Stimulated activated CD4-positive, alpha-beta T cell treated with anti-CD3 and anti-CD28 coated beads, Interleukin-15, amount 100 ng/mL, for 1 hour (primary cell): ENCODE measurements at regions not wholly inside any gene's neighbourhood (a gene's known extent, or its start where the extent isn't known, plus 50 kb on each side); places are given as distances from the start of the nearest gene placed in this dataset.
"Not testable (repeated sequence)": the region's sequence is repeated elsewhere in the genome, so short reads cannot be mapped to it uniquely, and the experiment has no call there.

Experiments used
- DNase-seq, 2 donors: peaks; one replicate each; pipeline ENCODE4 v3.0.0-alpha.2; 2020; ENCODE audit warnings: low read depth in 1 of 2, low spot score in 1 of 2

- DNase-seq, result no peak
Observed at GRCh38 chr14:34180434-34180833, 229.6 kb upstream of the EGLN3 start.

- DNase-seq, result no peak
Observed at GRCh38 chr14:34179727-34180126, 228.9 kb upstream of the EGLN3 start.

GRCh38 chr14:34177466-34177865 is 226.6 kb upstream of the EGLN3 start:
- DNase-seq, result no peak

DNA sequence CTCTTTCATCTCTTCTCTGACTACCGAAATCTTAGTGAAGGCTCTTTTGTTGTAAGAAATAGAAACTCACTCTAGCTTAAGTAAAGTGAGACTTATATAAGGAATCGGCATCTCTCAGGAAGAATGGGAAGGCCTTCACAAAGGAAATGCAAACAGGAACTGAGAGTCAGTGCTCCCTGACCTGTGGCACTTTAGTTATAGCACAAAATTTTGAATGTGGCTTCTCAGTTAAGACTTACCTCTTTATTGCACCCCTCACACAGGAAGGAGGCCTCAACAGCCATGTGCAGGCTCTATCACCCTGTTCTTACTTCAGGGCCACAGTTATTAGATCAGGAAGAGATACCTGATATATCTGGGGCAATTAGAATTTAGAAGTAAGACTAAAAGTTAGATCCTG is 224.7 kb upstream of the EGLN3 start:
- DNase-seq, result no peak

- DNase-seq, result no peak
Observed at GRCh38 chr14:34174973-34175372, 224.1 kb upstream of the EGLN3 start.

DNA sequence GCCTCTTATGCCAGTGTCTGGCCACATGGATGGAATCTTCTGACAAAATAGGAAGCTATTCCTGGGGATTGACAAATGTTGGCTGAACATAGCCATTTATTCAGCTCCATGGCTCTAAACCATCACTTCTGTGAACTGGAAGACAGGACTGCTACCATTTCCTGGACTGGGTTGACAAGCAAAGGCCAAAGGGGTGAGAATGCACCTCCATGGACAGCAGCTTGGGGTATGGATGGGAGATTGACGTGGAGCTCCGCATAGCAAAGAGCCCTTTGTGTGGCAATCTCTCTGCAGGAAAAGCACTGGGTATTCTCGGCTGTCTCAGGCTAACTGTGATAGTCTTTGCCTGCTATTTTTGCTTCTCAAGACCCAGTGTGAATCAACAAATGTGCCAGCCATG is 223.0 kb upstream of the EGLN3 start:
- no peak for DNase-seq

DNA sequence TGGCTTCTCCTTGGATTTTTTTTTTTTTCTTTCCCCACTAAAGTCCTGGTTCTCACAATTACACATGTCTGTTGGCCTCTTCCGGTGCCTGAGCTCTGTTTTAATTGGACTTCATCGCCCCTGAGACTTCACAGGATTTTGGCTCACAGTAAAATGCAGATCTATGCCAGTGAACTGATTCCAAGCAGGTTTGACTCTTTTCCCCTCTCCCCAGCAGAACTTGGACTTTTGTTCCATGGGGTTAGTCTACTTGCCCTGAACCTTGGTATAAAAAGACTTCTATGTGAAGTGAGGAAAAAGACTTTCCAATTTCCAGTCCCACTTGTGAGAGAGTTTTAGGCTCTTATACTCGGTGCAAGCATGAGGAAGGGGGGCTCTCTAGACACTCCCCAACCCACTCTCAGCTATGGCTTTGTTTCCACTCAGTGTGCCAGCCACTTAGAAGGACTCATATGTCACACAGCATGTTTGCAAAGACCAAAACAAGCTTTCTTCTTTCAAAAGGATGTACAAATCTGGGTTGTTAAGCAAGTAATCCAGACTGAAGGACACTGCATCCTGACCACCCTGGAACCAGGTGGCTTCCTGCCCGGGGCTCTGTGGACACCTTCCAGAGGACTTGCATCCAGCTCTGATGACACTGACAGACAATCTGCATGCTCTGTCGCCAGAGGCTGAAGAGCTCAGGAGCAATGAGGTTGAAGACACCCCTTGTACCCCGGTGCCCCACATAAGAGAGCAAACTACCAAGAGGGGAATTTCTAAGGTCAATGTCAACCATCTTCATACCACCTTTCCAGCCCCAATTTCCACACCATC is 221.9 kb upstream of the EGLN3 start:
- no peak for DNase-seq

- DNase-seq, result no peak
Observed at GRCh38 chr14:34172173-34172451, 221.2 kb upstream of the EGLN3 start.

- DNase-seq, result no peak
Observed at GRCh38 chr14:34171431-34172172, 220.7 kb upstream of the EGLN3 start.

DNA sequence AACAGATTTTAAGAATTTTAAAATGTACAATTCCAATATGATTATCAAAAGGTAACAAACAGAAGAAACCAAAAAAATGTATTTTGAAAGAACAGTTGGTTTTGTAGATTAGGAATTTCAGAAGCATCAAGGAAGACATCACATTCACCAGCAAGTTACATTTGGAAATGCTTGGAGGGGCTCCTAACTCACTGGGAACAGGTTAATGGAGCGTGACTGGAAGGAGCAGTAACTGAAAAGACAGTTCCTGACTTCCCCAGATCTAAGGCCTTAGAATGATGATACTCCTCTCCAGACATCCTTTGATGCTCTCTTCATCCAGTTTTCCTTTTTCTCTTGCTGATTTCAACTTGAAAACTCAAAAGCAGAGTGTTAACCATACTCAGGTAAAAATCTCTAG is 220.0 kb upstream of the EGLN3 start:
- DNase-seq, result no peak

DNA sequence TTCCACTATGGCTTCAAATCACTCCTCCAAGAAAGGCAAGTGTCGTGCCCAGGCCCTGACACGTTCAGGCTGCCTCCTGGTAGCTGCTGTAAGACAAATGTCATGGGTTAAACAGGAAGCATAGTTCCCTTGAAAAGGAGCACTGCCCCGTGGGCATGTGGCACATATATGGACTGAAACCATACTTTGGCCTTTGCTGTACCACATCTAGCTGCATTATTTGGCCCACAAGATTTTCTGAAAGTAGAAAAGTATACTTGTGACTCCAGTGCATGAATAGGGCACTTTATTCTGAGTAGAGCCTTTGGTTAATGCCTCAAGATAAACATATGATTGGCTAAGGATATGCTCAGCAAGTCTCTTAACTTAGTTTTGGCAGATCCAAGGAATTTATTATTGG is 218.7 kb upstream of the EGLN3 start:
- DNase-seq, result no peak

GRCh38 chr14:34168656-34169055 is 217.8 kb upstream of the EGLN3 start:
- DNase-seq, result no peak

DNA sequence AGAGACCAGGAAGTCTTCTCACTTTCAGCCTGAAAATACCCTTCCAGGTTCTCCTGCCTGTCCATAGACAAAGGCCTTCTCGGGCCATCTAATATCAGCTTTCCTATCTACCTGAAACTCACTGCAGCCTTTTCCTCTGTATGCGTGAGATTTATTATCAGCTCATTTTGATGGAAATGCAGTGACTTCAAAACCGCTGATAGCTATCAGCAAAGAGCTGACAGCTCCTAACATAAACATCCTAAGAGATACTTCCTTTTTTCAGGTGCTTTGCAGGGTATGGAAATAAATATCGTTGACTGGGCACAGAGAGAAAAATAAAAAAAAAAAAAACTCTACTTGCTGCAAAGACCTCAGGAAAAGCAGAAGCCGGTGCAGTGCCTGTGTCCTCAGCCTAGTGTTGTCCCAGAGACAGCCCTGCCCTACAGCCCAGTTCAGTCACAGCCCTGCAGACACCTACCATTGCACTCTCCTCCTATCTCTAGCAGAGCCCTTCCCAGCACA is 215.0 kb upstream of the EGLN3 start:
- no peak for DNase-seq

GRCh38 chr14:34164162-34164864 is 213.4 kb upstream of the EGLN3 start:
- DNase-seq, result no peak

DNA sequence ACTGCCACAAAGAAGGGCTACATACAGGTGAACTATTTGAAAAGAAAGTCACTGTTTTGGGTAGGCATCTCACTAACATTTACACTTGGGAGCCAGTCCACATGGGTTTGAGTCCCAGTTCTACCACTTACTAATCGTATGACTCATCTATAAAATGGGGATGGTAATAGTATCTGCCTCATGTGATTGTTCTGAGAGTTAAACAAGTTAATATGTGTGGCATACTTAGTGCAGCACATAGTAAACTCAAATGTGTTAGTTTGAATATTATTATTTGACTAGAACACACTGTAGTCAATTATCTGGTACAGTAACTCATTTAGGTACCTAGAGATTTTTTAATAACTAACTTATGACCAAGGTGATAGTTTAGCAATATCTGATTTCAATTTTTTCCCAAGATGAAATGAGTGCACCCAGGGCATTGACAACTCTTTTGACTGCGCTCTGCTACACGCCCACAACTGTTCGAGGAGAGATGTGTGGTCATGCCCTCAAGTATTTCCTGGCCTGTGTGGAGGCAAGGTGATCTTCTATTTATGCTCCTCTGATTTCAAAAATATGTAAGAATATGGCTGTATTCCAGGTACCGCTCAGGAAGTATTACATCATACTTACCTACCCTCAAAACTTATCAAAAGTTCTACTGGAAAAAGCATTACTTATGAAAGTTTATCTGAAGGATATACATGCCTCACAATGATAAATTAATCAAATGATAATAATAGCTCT is 210.6 kb upstream of the EGLN3 start:
- no peak for DNase-seq

DNA sequence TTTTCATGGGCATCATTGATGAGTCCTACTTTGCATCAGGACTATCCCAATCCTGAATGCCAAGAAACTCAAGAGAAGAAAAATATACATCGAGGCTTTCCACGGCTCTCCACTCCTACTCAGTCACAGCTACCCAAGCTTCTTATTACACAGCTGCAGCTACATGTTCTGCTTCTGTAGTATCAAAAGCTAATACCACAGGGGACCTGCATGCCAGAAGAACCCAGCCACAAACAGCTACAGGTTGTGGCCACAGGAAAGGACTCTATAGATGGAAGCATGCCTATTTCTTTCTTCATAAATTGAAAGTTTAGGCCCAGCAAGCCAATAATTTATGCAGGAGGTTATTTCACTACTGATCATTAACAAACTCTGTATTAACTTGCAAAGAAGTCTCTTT is 209.7 kb upstream of the EGLN3 start:
- DNase-seq, result no peak

- no peak for DNase-seq
Observed at GRCh38 chr14:34157651-34158050, 206.8 kb upstream of the EGLN3 start.

- DNase-seq, result no peak
Observed at GRCh38 chr14:34147461-34147860, 196.6 kb upstream of the EGLN3 start.

GRCh38 chr14:34140127-34140526 is 189.3 kb upstream of the EGLN3 start:
- not testable (repeated sequence) for DNase-seq

DNA sequence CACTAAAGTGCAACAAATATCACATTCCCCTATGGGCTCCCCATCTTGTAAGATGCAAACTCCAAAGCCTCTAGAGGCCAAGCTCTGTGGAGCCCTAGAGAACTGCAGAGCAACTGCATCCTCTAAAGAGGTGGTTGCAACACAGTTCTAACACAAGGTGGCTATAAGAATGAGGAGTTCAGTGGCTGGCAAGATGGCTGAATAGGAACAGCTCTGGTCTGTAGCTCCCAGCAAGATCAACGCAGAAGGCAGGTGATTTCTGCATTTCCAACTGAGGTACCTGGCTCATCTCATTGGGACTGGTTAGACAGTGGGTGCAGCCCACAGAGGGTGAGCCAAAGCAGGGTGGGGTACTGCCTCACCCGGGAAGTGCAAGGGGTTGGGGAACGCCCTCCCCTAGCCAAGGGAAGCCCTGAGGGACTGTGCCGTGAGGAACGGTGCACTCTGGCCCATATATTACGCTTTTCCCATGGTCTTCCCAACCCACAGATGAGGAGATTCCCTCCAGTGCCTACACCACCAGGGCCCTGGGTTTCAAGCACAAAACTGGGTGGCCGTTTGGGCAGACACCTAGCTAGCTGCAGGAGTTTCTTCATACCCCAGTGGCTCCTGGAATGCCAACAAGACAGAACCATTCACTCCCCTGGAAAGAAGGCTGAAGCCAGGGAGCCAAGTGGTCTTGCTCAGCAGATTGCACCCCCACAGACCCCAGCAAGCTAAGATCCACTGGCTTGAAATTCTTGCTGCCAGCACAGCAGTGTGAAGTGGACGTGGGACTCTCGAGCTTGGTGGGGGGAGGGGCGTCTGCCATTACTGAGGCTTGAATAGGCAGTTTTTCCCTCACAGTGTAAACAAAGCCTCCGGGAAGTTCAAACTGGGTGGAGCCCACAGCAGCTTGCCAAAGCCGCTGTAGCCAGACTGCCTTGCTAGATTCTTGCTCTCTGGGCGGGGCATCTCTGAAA is 188.6 kb upstream of the EGLN3 start:
- DNase-seq, result not testable (repeated sequence)
